ES-I3 (cell line): ENCODE measurements at regions not wholly inside any gene's neighbourhood (a gene's known extent, or its start where the extent isn't known, plus 50 kb on each side); places are given as distances from the start of the nearest gene placed in this dataset.
"Not testable (repeated sequence)": the region's sequence is repeated elsewhere in the genome, so short reads cannot be mapped to it uniquely, and the experiment has no call there.

Source experiments
- H3K36me3 ChIP-seq: 2 replicates; pipeline ENCODE4 v1.6.1; 2013; ENCODE audit warnings: mild to moderate bottlenecking, low read length, control low read depth, moderate library complexity; ENCODE audit not compliant: insufficient read depth
- H3K4me1 ChIP-seq: 2 replicates; pipeline ENCODE4 v1.6.1; 2013; ENCODE audit warnings: mild to moderate bottlenecking, control low read depth, low read length; ENCODE audit not compliant: insufficient read depth
- H3K9ac ChIP-seq: 2 replicates; pipeline ENCODE4 v1.6.1; 2013; ENCODE audit warnings: low read depth, mild to moderate bottlenecking, low read length, moderate library complexity
- H3K9me3 ChIP-seq: 2 replicates; pipeline ENCODE4 v1.6.1; 2013; ENCODE audit warnings: mild to moderate bottlenecking, low read length, moderate library complexity; ENCODE audit not compliant: control insufficient read depth, insufficient read depth

DNA sequence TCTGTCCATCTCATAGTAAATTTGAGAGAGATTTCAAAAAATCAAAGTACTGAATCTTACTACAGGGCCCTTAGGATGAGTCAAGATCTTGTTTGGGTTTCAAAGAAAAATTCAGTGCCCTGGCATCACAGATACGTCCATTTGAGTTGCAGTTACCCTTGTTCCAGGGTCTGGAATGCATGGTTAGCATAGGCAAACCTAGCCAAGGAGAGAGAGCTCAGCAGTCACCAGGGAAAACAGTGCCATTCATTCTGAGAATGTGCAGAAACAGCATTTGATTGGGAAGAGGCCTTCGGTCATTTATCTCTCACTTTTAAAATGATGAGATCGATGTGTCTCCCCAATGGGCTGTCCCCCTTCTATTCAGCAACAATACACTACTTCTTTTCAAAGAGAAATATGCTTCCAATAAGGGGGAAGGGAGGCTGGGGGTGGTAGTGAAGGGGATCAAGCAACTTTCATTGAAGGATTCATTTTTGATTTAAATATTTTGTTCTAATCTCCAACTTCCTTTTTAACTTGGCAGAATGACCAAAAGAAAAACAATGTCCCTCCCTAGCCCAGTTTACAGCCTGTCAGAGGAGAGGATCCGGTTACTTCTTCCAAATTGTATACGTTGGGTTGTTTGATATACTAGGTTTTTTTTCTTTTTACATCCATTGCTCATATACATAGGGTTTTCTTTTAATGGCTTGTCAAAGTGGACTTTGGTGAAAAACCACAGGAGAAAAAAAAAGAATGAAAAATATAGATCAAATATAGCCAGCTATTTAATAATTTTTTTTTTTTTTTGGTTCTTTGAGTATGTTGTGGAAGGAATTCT, 491.1 kb downstream of the CCDC171 start:
- Histone ChIP-seq H3K4me1 (peaks cover 14% of the 10 kb centered on the region), H3K36me3 (no peaks in the 10 kb centered on the region), H3K9me3 (no peaks in the 10 kb centered on the region), H3K9ac (no peak overlapping the region)

DNA sequence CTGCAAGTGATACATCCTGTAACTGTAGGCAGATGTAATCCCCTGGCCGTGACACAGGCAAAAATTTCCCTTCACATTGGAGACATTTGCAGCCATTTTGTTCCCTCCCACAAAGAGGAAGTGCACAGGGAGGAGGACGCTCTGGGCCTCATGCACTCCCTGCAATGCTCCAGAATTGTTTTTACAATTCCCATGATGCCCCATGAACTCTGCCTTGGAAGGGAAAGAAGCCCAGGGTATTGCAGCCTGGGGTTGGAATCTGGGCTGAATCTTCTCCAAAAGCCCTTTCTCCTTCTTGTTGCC, 491.7 kb downstream of the CCDC171 start:
- Histone ChIP-seq H3K9me3 (no peaks in the 10 kb centered on the region), H3K36me3 (no peaks in the 10 kb centered on the region), H3K9ac (no peak overlapping the region), H3K4me1 (peaks cover 14% of the 10 kb centered on the region)

DNA sequence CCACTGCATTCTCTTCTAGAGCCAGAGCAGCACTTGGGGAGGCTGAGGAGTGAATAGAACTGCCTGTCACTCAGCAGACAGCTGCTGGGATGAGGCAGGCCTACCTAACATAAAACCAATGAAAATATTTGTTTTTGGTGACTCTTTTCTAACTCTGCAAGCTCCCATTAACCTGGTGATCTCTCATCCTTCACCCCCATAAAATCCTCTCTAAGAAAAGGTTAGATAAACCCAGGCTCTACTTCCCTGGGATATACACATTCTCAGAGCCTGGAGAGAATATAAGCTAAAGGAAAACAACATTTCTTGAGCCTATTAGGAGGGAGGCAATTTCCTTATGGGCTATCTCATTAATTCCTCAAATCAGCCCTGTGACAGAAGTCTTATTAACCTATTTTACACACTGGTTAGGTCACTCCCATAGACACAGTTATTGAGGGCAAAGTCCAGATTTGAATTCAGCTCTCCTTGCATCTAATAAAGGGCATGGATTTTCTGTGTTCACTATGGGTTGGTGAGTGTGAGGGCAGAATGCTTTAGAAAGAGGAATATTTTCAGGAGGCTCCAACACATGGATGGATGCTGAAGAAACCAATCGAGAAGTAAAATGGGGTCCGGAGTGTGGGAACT, 492.9 kb downstream of the CCDC171 start:
- no peaks in the 10 kb centered on the region for H3K9me3 ChIP-seq
- no peak overlapping the region for H3K9ac ChIP-seq
- H3K36me3 ChIP-seq, result no peaks in the 10 kb centered on the region
- peaks cover 4% of the 10 kb centered on the region; the same call in 1 of the 2 replicates for H3K4me1 ChIP-seq

DNA sequence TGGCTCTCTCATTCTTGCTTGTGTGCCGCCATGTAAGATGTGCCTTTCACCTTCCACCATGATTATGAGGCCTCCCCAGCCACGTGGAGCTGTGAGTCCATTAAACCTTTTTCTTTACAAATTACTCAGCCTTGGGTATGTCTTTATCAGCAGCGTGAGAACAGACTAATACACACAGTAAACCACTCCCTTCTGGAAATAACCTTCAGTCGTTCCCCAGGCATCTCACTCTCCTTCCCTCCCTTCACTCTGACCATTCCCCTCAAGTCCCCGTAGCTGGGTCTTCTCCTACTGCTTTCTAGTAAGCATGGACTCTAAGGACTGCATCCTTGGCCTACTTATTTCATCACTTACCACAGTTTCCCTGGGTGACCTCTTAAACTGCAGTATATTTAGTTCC, 493.9 kb downstream of the CCDC171 start:
- no peaks in the 10 kb centered on the region for H3K4me1 ChIP-seq
- no peaks in the 10 kb centered on the region for H3K9me3 ChIP-seq
- no peak overlapping the region for H3K9ac ChIP-seq
- H3K36me3 ChIP-seq, result no peaks in the 10 kb centered on the region

DNA sequence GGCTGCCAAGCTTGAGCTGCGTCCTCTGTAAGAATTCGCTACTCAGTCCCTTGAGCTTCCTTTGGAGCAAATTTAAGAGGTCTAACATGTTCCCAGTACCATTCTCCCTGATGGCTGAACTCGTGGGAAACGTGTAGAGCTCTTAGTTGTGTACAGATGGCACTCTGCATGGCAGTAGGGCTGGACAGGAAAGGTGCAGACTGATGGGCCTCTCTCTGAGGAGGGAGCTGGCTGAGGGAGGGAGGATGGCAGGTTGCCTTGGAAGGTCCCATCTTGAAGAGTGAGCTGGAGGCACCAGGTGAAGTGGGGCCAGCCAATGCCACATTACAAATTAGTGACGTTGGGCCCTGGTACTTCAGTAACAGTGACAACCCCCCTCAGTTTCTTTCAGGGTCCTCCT, 495.3 kb downstream of the CCDC171 start:
- Histone ChIP-seq H3K9me3 (no peaks in the 10 kb centered on the region), H3K36me3 (no peaks in the 10 kb centered on the region), H3K4me1 (no peaks in the 10 kb centered on the region), H3K9ac (no peak overlapping the region)

DNA sequence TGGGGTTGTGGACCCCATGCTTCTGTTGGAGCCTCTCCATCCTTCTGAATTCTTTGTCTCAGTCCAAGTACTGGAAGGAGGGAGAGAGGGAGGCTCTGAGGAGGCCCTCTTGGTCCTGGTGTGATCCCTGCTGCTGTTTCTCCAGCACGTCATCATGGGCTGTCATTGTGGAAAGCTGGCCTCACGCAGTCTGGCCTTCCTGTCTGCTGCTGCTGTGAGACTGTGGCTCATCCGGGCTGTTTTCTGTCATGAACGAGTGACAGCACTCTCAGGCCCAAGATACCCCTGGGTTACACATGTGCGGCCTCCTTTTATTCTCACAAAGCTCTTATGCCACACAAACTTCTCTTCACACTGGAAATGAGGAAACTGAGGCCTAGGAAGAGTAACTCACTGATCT, 499.3 kb downstream of the CCDC171 start:
- H3K9ac ChIP-seq, result no peak overlapping the region
- H3K36me3 ChIP-seq, result no peaks in the 10 kb centered on the region
- no peaks in the 10 kb centered on the region for H3K9me3 ChIP-seq
- H3K4me1 ChIP-seq, result no peaks in the 10 kb centered on the region

DNA sequence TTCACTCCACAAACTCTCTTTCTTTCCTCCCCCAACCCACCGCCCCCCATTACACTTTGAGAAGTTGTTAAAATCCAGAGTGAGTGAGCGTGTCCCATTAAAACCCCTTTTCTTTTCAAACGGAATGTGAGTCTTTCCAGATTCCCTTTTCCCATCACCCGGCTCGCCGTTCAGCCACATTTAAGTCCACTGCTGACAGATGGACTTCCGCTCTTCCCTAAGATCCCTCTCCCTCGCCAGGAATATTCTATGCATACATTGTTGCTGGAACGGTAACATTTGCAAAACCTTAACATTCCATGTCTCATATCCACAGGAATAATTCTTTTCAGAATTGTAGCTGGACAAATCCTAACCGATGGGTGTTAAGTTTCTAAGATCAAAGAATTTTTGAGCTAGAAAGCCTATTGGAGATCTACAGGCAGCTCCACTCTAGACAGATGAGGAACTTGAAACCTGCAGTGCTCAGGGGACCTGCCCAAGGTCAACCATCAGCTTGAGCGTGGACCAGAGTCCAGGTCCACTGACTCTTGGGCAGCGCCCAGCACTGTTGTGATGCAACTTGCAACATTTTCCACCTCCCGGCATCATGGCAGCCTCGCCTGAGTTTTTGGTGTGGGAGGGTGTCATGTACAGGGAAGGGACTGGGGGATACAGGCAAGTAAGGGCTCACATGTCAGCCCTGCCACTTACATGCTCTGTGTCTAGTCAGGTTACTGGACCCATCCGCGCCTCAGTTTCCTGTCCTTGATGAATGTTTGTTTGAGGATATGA, 500.1 kb downstream of the CCDC171 start:
- no peak overlapping the region for H3K9ac ChIP-seq
- no peaks in the 10 kb centered on the region for H3K36me3 ChIP-seq
- H3K9me3 ChIP-seq, result no peaks in the 10 kb centered on the region
- no peaks in the 10 kb centered on the region for H3K4me1 ChIP-seq

DNA sequence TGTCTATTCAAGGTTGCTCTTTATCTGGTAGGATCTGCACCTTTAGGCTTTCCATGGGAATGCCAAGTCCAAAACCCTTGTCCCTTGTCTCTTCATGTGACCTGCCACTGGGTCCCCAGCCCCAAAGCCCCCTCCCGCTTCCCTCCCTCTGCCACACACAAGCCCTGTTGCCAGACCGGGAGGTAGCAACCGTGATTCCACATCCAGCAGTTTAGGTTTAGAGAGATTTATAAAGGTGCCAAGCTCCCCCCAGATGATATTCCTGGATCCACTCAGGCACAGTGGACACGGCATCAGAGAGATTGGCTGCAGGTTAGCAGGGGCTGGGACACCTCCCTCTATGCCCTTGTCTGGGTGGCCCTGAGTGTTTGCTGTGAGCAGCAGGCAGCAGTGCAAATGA, 504.7 kb downstream of the CCDC171 start:
- no peak overlapping the region for H3K9ac ChIP-seq
- peaks cover 13% of the 10 kb centered on the region for H3K4me1 ChIP-seq

DNA sequence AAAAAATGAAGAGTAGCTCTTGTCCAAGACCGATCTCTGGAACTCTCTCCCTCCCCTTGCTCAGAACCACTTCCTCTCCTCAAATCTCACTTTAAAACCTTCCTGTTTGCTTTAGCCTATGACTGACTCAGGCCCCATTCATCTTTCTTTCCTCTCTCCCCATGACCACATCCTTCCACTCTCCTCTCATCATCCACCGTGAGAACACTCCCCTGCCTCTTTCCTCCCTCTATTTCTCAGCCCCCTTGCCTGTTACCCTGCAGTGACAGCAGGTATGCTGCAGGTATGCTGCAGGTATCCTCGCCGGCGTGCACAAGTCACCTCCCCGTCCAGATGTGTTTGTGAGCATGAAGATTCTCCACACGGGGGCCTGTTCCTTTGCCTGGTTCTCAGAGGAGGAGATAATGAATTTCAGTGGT, 505.3 kb downstream of the CCDC171 start:
- H3K4me1 ChIP-seq, result peaks cover 13% of the 10 kb centered on the region
- no peak overlapping the region for H3K9ac ChIP-seq
- no peaks in the 10 kb centered on the region for H3K36me3 ChIP-seq
- H3K9me3 ChIP-seq, result no peaks in the 10 kb centered on the region; the same call in 1 of the 2 replicates

More for the DNA sequence above, 504.7 kb downstream of the CCDC171 start:
- no peaks in the 10 kb centered on the region; the same call in 1 of the 2 replicates for H3K9me3 ChIP-seq
- H3K36me3 ChIP-seq, result no peaks in the 10 kb centered on the region

DNA sequence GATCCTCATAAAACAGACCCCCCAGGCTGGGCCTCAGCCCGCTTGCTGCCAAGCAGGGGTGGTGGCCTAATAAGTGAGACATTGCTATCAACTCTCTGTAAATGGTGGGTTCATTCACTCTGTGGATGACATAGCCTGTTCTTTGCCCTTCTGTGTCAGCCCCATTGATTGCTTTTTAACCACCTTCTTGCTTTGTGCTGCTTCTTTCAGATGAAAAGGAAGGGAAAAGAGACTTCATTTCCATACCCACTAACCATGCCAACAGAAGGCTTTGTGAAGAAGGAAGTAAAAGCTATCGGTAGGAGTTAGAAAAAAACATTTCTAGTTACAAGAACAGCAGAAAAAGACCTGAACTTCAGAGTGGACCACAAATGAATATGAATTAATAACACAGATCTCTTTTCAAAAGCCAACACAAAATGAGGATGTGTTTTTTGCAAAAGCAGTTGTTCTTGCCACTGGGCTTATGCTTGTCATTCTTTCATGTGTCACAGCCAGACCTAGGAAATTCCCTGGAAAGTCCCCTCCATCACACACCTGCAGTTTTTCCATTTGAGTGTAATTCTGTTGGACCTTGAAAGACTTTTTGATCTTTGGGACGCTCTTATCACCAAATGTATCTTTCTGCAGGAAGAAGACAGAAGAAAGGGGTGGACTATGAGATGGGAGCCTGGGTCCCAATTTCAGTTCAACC, 507.7 kb downstream of the CCDC171 start:
- H3K9me3 ChIP-seq, result no peaks in the 10 kb centered on the region; the same call in 1 of the 2 replicates

DNA sequence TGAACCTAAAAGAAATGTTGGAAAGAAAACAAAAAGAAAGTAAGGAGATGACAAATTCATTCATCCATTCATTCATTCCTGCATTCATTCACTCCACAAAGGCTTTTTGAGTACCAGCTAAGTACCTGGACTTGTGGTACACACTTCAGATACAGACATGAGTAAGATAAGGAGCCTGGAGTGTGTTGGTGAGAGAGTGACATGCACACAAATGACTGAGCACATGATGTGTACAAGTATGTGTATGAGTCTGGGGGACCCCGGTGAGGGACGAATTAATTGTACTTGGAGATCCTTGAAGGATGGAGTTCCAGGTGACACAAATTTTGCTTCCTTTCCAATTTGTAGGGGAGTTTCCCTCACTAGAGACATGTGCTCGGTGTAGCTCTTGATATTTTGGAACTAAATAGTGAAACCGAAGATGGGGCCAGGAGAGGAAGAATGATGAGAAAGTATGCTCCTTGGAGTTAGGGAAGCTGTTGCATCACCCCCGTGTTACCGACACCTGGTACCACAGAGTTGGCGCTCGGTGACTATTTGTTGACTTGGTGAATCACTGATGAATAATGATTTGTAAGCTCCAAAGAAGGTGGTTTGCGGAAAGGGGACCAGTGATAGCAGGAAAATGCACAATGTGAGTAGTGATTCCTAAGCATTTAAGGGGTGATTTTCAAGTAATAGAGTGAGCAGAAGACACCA, 509.8 kb downstream of the CCDC171 start:
- no peaks in the 10 kb centered on the region for H3K36me3 ChIP-seq

More for the DNA sequence above, 507.7 kb downstream of the CCDC171 start:
- H3K9ac ChIP-seq, result no peak overlapping the region
- no peaks in the 10 kb centered on the region for H3K36me3 ChIP-seq
- peaks cover 13% of the 10 kb centered on the region for H3K4me1 ChIP-seq

DNA sequence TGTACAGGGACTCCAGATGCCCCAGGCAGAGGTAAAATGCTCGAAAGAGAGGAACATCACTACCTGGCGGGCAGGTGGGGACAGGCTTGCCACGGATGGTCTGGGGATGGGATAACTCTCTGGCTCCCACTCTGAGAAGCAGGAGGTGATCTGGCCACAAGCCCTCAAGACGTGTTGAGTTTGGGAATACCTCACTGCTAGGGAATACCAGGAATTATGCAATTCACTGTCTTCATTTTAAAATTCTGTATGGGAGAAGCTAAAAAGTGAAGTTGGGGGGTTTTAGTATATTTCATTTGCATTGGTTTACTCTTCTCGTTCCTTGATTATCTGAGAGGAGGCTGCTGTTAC, 510.4 kb downstream of the CCDC171 start:
- no peak overlapping the region for H3K9ac ChIP-seq
- no peaks in the 10 kb centered on the region for H3K36me3 ChIP-seq
- H3K4me1 ChIP-seq, result peaks cover 13% of the 10 kb centered on the region
- no peaks in the 10 kb centered on the region; the same call in 1 of the 2 replicates for H3K9me3 ChIP-seq

More for the DNA sequence above, 509.8 kb downstream of the CCDC171 start:
- H3K9me3 ChIP-seq, result no peaks in the 10 kb centered on the region; the same call in 1 of the 2 replicates
- H3K9ac ChIP-seq, result no peak overlapping the region
- H3K4me1 ChIP-seq, result peaks cover 13% of the 10 kb centered on the region

DNA sequence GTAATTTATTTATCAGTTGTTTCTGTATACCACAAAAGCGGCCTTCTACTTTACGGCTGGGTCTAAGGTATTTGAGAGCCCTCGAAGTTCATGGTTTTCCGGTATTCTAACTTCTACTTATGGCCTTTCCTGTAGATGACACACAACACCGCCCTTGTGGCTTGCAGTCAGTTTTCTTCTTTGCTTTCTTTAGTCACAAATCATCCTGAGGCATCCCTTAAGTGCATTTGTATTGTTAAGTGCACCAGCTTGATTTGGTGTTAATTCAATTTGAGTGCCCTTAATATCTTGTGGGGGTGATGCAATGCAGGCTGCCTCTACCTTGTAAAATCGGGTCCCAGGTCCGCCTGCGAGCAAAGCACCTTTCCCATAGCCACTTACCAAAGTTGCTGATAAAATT, 511.9 kb downstream of the CCDC171 start:
- Histone ChIP-seq H3K36me3 (no peaks in the 10 kb centered on the region), H3K9me3 (no peaks in the 10 kb centered on the region; the same call in 1 of the 2 replicates), H3K4me1 (peaks cover 13% of the 10 kb centered on the region), H3K9ac (no peak overlapping the region)

DNA sequence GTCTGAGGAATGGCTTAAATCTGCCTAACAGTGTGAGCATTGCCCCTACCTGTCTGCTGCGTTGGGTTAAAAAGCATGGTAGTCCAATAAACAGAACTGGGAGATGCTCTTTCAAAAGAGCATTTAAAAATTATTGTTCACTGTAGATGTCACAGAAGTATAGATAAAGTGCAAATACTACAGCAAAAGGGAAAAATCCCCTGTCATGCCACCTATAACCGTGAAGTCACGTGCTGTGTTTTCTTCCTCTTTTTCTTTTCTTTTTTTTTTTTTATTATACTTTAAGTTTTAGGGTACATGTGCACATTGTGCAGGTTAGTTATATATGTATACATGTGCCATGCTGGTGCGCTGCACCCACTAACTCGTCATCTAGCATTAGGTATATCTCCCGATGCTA, 513.4 kb downstream of the CCDC171 start:
- not testable (repeated sequence) for H3K4me1 ChIP-seq, H3K9ac ChIP-seq, H3K9me3 ChIP-seq, H3K36me3 ChIP-seq
